Fibroblast of skin of right quadriceps (primary cell): ENCODE measurements at regions not wholly inside any gene's neighbourhood (a gene's known extent, or its start where the extent isn't known, plus 50 kb on each side); places are given as distances from the start of the nearest gene placed in this dataset.
A peak's percentile ranks its signal among the peaks of the same experiment; 100 is the strongest.

ENCODE experiments used
- DNase-seq: peaks from one replicate; pipeline ENCODE4 v3.0.0-alpha.2; 2013

- peak; percentile 15 for DNase-seq
Measured at GRCh38 chr4:77538144-77538543, 67.5 kb upstream of the CXCL13 start.

- no peak for DNase-seq
Measured at GRCh38 chr4:77538574-77539157, 67.0 kb upstream of the CXCL13 start.
